HG03175 (cell line): ENCODE measurements at regions not wholly inside any gene's neighbourhood (a gene's known extent, or its start where the extent isn't known, plus 50 kb on each side); places are given as distances from the start of the nearest gene placed in this dataset.

Source experiments
- ATAC-seq: cut with Tn5 transposase; IDR thresholded peaks from one replicate; pipeline ENCODE4 v1.9.1; 2021; ENCODE audit warnings: mild to moderate bottlenecking, moderate library complexity; ENCODE audit not compliant: unreplicated experiment

DNA sequence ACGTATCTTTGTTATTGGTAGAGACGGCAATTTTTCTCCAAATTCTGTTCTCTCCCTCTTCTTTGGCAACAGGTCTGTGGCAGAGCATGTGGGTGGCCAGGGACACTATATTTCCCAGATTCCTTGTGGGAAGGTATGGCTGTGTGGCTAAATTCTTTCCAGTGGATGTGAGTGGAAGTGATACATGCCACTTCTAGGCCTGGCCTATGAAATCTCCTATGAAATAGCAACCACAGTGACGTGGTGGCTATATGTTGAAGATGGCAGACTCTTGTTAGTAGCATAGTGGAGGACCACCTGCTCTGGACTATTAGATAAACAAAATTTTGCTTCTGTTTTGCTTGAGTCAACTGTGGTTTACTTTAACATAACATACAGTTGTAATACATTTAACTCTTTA is 243.3 kb downstream of the IL20RB start:
- ATAC-seq = no peak

GRCh38 chr3:137202941-137203340 is 245.2 kb downstream of the IL20RB start:
- ATAC-seq = no peak

- no peak for ATAC-seq
Measured at GRCh38 chr3:137204409-137204808, 246.6 kb downstream of the IL20RB start.

DNA sequence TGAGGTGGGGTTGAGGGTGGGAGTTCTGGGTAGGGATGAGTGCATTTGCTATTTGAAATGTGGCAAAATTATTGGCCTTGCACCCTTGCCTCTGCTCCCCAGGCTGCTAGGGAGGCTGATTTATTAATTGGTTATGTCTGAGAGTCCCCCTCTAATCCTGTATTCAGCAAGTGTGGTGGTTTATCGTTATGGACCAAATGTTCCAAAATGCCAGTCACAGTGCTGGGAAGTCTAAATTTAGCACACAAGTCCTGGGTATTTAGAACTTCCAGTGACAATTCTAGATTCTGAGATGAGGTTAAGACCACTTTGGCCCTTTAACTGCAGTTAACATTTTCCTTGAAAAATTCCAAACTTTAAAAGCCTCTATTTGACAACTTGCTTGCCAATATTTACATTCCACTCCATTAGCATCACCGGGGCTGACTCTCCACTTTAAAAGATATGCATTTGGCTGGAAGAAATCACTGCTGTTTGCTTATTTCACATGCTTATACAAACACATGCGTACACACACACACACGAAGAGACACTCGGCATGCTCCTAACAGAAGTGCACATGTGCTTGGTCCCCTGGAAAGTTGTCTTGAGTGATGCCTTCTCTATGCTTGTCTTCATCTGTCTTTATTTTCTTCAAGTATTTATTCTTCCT is 247.7 kb downstream of the IL20RB start:
- ATAC-seq = no peak

- no peak for ATAC-seq
Measured at GRCh38 chr3:137207616-137208015, 249.8 kb downstream of the IL20RB start.

GRCh38 chr3:137217733-137218132 is 259.9 kb downstream of the IL20RB start:
- no peak for ATAC-seq

DNA sequence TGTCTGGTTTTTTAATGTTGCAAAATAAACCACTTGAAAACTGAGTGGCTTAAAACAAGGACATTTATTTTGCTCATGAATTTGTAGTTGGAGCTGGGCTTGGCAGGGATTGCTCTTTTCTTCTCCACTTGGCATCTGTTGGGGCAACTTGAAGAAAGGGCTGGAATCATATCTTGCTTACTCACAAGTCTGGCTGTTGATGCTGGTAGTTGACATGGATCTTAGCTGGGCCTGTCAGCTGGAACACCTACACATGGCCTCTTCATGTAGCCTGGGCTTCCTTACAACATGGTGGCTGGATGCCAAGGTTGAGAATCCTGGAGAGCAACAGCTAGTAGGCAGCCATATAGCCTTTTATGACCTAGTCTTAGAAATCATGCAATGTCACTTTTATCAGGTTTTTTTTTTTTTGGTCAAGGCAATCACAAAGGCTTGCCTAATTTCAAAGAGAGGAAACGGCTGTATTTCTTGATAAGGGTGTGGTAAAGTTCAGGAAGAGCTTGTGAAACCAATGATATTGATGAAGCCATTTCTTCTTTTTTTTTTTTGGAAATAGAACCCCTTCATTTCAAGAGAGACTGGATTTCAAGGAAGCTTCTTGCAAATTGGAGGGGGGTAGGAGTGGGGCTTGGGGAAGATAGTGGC is 262.1 kb downstream of the IL20RB start:
- no peak for ATAC-seq

DNA sequence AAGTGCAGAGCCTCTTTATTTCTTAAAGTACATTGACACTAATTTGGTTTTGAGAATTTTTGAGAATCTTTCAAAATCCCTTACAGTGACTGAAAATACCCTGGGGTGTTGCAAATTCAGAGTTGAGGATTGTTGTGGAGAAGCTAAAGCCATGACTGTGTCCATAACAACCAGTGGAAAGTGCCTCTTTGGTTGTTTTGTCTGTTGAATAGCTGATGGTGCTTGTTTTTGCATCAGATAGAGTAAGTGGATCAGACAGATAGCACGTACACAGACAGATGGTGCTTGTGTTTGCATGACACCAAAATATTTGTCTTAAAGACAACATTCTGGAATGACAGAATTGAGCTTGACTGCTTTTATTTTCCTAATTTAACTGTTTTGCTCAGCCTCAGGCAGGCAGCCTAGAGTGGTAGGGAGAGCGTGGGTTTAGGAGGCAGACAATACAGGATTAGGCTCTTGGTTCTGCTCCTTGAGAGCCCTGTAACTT is 265.0 kb downstream of the IL20RB start:
- ATAC-seq = no peak

DNA sequence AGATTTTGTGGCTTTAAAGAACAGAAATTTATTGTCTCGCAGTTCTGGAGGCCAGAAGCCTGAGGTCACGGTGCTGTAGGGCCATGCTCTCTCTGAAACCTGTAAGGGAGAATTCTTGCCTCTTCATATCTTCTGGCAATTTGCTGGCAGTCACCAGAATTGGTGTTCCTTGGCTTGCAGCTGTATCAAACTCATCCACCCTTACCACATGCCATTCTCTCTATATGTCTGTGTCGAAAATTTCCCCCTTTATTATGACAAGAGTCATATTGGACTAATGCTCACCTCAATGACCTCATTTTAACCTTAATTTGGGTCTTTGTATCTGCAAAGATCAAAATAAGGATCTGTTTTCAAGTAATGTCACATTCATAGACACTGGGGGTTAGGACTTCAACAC is 266.7 kb downstream of the IL20RB start:
- ATAC-seq = no peak

DNA sequence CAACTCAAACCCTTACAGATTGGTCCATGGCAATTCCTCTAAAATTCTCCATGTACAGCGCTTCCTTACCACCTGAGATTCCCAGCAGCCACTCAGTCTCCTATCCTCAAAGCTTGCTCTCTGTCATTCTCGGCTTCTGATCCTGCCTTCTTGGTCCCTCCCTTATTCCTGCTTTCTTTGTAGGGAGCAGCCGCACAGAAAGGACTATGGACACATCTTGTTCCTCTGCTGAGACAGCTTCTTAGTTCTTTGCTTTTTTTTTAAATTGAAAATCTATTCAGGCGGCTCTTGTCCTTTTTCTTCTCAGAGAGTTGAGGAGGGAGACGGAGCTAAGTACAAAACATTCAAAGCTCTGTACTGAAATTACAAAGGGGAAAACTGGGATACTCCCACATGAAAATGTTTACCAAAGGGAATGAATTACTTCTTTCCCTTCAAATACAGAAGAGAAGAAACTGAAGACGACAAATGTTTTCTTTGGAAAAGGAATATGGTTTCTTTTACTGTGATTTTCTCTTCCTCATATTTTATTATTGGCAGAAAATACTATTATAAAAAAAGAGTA is 285.1 kb downstream of the IL20RB start:
- no peak for ATAC-seq

DNA sequence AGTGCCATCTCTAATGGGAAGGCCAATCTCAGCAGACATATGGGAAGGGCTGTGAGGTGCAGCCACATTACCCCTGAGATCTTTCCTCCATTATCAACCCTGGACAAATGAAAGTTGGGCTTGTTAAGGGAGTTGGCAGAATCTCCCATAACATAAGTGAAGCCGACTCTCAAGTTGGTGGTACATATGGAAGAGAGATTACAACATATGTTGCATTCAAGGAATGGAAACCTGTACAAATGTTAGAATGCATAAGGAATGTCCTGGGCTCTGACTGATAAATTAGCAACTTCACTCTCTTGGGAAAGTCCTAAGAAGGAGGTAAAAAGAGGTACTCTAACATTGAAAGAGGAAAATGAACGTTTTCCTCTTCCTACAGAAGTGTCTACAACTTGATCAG is 288.7 kb downstream of the IL20RB start:
- ATAC-seq = no peak

DNA sequence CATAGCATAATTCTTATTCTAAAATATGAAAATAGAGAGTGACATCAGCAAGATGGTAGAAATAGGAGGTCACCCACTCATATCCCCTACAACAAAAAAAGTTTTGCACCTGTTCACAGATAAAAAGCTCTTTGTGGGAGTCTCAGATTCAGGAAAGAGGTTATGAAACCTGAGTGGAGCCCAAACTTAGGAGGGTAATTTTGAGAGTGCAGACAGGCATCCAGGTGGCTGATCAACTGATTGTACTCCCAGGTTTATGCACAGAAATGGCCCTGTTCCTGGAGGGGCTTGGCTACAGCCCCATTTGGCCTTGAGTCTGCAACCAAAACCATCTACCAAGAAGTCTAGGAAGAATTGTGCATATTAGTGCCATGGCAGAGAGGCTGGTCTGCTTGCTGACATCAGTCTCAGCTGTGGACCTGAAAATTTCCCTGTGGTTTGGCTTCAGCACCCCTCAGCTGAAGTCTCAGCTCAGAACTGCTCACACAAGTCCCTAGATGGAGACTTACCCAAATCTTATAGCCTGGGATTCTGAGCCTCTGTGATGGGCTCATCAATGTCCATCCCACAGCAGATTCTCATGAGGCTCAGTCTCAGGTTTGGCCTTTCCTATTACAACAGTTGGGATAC is 291.6 kb downstream of the IL20RB start:
- ATAC-seq = no peak

GRCh38 chr3:137259089-137259488 is 301.3 kb downstream of the IL20RB start:
- no peak for ATAC-seq

DNA sequence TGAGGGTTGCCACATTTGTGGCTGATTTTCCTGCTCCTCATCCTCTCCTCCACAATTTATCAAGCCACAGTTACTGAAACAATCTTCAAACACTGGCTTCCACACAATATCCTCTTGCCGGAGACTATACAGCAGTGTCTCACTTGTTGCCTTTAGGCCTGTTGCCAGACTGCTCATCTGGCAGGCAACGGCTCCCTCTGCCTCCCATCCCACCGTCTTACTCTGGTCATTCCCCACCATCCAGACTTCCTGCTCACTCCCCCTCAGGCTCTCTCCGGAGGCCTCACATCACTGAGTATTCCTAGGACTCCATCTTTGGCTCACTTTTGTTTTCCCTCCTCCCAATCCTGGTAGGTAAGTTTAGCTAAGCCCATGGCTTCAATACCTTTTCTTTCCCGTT is 301.9 kb downstream of the IL20RB start:
- no peak for ATAC-seq

GRCh38 chr3:137264071-137264820 is 306.5 kb downstream of the IL20RB start:
- no peak for ATAC-seq

DNA sequence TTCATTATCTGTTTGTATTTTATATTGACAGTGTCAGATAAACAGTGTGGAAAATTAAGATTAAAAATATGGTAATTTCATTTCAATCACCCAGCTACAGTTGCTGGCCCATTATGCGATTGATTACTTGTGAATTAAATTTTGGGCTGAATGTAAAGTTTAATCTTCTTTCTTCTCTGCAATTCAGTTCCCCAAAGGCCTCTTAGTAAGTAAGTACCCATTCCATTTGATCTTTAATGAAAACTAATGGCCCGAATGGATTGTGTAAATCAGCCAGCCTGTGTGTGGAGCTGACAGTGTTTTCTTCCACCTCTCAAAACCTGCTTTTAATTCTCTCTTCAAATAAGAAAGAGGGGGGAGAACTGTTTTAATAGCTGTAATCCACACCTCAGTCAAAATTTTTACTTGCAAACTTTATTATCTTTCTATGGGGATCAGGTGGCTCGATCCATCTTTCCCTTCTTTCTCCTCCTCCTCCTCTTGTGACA is 307.1 kb downstream of the IL20RB start:
- ATAC-seq = no peak

GRCh38 chr3:137282871-137283270 is 325.1 kb downstream of the IL20RB start:
- ATAC-seq = no peak

- ATAC-seq = no peak
Measured at GRCh38 chr3:137285924-137286323, 328.1 kb downstream of the IL20RB start.

- ATAC-seq = no peak
Measured at GRCh38 chr3:137293086-137293485, 335.3 kb downstream of the IL20RB start.

DNA sequence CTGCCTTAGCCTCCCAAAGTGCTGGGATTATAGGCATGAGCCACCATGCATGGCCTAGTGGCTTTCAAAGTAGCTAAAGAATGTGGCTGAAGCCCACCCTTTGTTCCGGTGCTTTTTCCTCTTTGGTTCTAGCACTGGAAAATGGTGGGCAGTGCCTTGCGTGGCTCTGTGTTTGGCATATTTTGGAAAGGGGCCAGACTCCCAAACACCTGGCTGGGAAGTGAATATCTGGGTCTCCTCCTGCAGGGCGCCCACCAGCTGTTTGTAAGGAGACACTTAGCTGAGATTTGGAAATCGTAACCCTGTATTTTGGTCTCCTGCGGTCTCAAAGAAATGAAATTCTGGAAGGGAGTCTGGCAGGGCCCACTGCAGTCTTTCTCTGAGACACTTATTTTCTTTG is 336.4 kb downstream of the IL20RB start:
- ATAC-seq = no peak

DNA sequence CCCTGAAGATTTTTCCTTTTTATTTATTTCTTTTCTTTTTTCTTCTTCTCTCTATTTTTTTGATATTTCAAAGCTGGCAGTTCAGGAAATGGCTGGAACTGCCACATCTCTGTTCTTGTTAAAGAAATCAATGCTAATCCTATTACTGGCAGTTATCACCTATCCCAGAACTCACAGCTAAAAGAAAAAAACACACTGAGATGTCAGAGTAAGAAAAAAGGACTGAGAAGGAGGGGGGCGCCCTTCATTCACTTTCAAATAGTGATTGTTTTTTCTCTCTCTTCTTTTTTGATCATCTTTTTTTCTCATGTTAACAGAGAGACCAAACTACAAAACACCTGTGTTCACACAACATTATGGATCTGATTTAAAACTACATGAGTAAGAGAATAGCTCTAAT is 337.1 kb downstream of the IL20RB start:
- no peak for ATAC-seq
